K562 (cell line): ENCODE measurements at regions not wholly inside any gene's neighbourhood (a gene's known extent, or its start where the extent isn't known, plus 50 kb on each side); places are given as distances from the start of the nearest gene placed in this dataset.

ENCODE experiments used
- CTCF ChIP-seq, 3 experiments: IDR thresholded peaks in 2 of 3; conservative IDR thresholded peaks in 1 of 3; 2 replicates each; pipeline ENCODE4 v1.5.1; 2011 to 2012; ENCODE audit warnings: low read length in 3 of 3, mild to moderate bottlenecking in 3 of 3, control low read depth in 2 of 3, improper control_type of control experiment in 1 of 3, inconsistent platforms in 1 of 3, low read depth in 1 of 3, mixed read lengths in 1 of 3, moderate library complexity in 1 of 3; ENCODE audit not compliant: insufficient read depth in 2 of 3
- E2F1 ChIP-seq: sonication (generic); formaldehyde crosslinking; IDR thresholded peaks from 2 replicates; pipeline ENCODE4 v1.8.1; 2023; ENCODE audit warnings: mild to moderate bottlenecking, missing genetic modification reagents, moderate library complexity
- GTF2B ChIP-seq: IDR thresholded peaks from 2 replicates; pipeline ENCODE4 v1.6.1; 2011; ENCODE audit not compliant: insufficient read length; ENCODE audit errors: extremely low read depth
- POLR2A ChIP-seq: fragments of 450-650 bp; conservative IDR thresholded peaks from 2 replicates; pipeline ENCODE4 v1.6.1; 2016
- SP2 ChIP-seq: IDR thresholded peaks from 2 replicates; pipeline ENCODE4 v1.6.1; 2011; ENCODE audit warnings: mild to moderate bottlenecking, low read depth, low read length, moderate library complexity; ENCODE audit not compliant: poor library complexity, severe bottlenecking; ENCODE audit errors: extremely low read depth
- ZBTB11 ChIP-seq, 3 experiments: fragments of 200-800 bp in 1 of 3; fragments of 250-450 bp in 1 of 3; fragments of 450-650 bp in 1 of 3; sonication (Bioruptor Pico) in 1 of 3; sonication (Bioruptor generic) in 1 of 3; formaldehyde crosslinking in 1 of 3; IDR thresholded peaks; 2 replicates each; pipeline versions ENCODE4 v1.6.1 to v1.8.0; 2016 to 2022; ENCODE audit warnings: mild to moderate bottlenecking in 2 of 3, missing genetic modification characterization in 2 of 3, missing compliant biosample characterization in 1 of 3, moderate library complexity in 1 of 3

- TF ChIP-seq ZBTB11 (CRISPR knock-in tag; IDR thresholded peaks at IDR 0.05) (no peak), CTCF (IDR thresholded peaks at IDR 0.05 in 2 of 3, conservative IDR thresholded peaks at IDR 0.05 in 1 of 3; ENCODE audit: insufficient read depth in 2 of 3, low read depth in 1 of 3, low read length in 3 of 3) (no peak), E2F1 (CRISPR knock-in tag) (no peak), SP2 (no peak), GTF2B (no peak), POLR2A (no peak)
These were observed 713.7 kb downstream of the SLITRK1 start for GRCh38 chr13:83168590-83168989.
